Activated T-helper 1 cell treated with anti-CD3 and anti-CD28 coated beads, Interleukin-12 subunit alpha, Interleukin-12 subunit beta, Interleukin-2, Interleukin-4 antibody, amounts not matched to agents 30 ng/mL and 10 ng/mL and 1 ng/mL, durations not matched to agents 14 hours and 24 hours and 36 hours (primary cell): ENCODE measurements at regions not wholly inside any gene's neighbourhood (a gene's known extent, or its start where the extent isn't known, plus 50 kb on each side); places are given as distances from the start of the nearest gene placed in this dataset.
"Not testable (repeated sequence)": the region's sequence is repeated elsewhere in the genome, so short reads cannot be mapped to it uniquely, and the experiment has no call there.

Source experiments
- DNase-seq: peaks from one replicate; pipeline ENCODE4 v3.0.0; 2021; ENCODE audit warnings: low spot score
- H3K27ac Mint-ChIP-seq: one replicate; pipeline ENCODE4 v1.8.0; 2021; ENCODE audit warnings: mild to moderate bottlenecking, mixed read lengths
- H3K27me3 Mint-ChIP-seq: one replicate; pipeline ENCODE4 v1.8.0; 2022; ENCODE audit warnings: mild to moderate bottlenecking, moderate library complexity, mixed read lengths; ENCODE audit not compliant: insufficient read depth
- H3K36me3 Mint-ChIP-seq: one replicate; pipeline ENCODE4 v1.8.0; 2021; ENCODE audit warnings: low read depth, mixed read lengths
- H3K4me1 Mint-ChIP-seq: one replicate; pipeline ENCODE4 v1.8.0; 2021; ENCODE audit warnings: low read depth, mixed read lengths
- H3K4me3 Mint-ChIP-seq: one replicate; pipeline ENCODE4 v1.8.0; 2021; ENCODE audit warnings: mild to moderate bottlenecking, moderate library complexity, mixed read lengths
- H3K9me3 Mint-ChIP-seq: one replicate; pipeline ENCODE4 v1.8.0; 2021; ENCODE audit warnings: mixed read lengths
- intact Hi-C: fragments of 100-400 bp; cut with micrococcal nuclease; formaldehyde crosslinking; loops from one replicate; pipeline ENCODE4 v1.15.1; 2024

DNA sequence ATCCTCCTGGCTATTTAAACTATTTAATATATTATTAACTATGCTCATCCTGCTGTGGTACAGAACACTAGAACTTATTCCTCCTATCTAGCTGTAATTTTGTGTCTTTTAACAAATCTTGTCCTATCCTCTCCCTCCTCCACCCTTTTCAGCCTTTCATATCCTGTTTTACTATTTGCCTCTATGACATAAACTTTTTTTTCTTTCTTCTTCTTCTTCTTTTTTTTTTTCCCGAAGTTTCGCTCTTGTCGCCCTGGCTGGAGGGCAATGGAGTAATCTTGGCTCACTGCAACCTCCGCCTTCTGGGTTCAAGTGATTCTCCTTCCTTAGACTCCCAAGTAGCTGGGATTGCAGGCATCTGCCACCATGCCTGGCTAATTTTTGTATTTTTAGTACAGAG is 201.5 kb downstream of the LPIN1 start:
- H3K4me3 Mint-ChIP-seq: no peak overlapping the region
- no peak for DNase-seq
- no peaks in the 10 kb centered on the region for H3K36me3 Mint-ChIP-seq
- H3K9me3 Mint-ChIP-seq: peaks cover 3% of the 10 kb centered on the region
- no peak overlapping the region for H3K27ac Mint-ChIP-seq
- H3K27me3 Mint-ChIP-seq: peaks cover 2% of the 10 kb centered on the region
- intact Hi-C loops: loop anchor here (5.0 kb wide), 2 partner anchors 59 to 121 kb away; no protein-coding TSS in a partner anchor
- H3K4me1 Mint-ChIP-seq: peaks cover 16% of the 10 kb centered on the region

DNA sequence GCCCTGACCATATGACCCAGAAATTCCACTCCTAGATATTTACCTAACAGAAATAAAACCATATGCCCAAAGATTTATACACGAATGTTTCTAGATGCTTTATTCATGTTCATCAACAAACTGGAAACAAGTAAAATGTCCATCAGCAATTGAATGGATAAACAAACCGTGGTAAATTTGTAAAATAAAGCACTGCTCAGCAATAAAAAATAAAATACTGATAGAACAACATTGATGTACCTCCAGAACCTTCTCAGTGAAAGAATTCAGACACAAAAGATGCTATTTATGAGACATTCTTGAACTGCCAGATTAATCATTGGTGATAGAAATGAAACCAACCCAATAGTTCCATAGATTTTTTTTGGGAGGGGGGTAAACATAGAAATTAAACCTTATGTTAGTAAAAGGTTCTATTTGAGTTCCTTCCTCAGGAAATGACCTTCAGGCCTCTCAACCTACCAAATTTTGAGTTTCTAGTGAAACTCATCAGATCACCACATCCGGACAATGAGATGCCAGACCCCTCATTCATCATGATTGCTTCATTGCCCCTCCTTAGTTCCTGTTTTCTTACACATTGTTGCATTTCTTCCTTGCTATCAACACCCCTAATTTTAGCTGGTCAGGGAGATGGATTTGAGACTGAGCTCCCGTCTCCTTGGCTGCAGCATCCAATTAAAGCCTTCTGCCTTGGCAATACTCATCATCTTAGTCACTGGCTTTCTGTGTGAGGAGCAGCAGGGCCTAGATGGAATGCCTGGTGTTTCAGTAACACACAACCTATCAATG is 203.5 kb downstream of the LPIN1 start:
- Mint-ChIP-seq H3K27me3 (peaks cover 4% of the 10 kb centered on the region), H3K4me1 (peaks cover 11% of the 10 kb centered on the region), H3K27ac (no peak overlapping the region), H3K9me3 (peaks cover 3% of the 10 kb centered on the region), H3K4me3 (no peak overlapping the region), H3K36me3 (no peaks in the 10 kb centered on the region)
- intact Hi-C loops: loop anchor here (5.0 kb wide), 2 partner anchors 57 to 123 kb away; no protein-coding TSS in a partner anchor
- no peak for DNase-seq

DNA sequence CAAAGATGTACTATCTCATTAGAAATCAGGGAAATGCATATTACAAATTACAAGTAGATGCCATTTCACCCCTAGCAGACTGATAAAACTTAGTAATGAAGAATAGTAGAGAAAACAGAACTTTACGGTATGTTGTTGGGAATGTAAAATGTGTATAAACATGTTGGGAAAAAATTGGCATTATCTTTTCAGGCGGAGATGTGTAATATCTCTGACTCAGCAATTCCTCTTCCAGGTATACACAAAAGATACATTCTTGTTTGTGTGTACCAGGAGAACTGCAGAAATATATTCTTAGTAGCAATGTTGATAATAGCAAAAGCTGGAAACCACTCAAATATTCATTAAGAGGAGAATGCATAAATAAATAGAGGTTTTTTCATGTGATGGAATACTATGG is 204.5 kb downstream of the LPIN1 start:
- H3K4me1 Mint-ChIP-seq: peaks cover 1% of the 10 kb centered on the region
- peaks cover 3% of the 10 kb centered on the region for H3K9me3 Mint-ChIP-seq
- no peaks in the 10 kb centered on the region for H3K36me3 Mint-ChIP-seq
- intact Hi-C loops: no loop called here
- H3K27ac Mint-ChIP-seq: no peak overlapping the region
- H3K27me3 Mint-ChIP-seq: peaks cover 4% of the 10 kb centered on the region
- no peak overlapping the region for H3K4me3 Mint-ChIP-seq
- no peak for DNase-seq

DNA sequence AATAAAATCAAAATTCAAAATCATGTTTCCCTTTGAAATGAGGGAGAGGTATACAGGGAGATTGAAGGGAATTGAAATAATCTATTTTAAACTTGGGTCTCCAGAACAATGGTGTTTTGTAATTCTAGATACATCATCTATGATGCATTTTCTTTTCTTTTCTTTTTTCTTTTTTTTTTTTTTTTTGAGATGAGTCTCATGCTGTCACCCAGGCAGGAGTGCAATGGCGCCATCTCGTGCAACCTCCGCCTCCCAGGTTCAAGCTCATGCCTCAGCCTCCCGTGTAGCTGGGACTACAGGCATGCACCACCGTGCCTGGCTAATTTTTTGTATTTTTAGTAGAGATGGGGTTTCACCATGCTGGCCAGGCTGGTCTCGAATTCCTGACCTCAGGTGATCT is 205.1 kb downstream of the LPIN1 start:
- DNase-seq, H3K9me3 Mint-ChIP-seq, H3K4me3 Mint-ChIP-seq, H3K27me3 Mint-ChIP-seq, H3K27ac Mint-ChIP-seq, H3K36me3 Mint-ChIP-seq, intact Hi-C loops, H3K4me1 Mint-ChIP-seq: not testable (repeated sequence)

DNA sequence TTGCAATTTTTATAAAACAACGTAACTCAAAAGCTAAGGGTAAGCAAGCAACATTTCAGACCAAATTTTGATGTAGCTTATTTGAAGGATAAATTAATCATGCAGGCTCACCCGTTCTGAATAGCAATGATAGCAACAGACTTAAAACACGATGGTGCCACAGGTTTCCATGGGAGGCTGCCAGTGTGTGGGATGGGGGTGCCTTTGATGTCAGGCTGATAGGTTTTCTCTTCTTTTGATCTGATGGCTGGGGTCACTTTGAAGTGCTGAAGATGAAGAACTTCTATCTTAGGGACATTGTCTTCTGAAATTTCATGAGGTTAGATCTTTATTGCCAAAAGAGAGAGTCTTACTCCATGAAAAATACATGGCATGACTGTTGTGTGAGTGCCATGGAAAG is 206.8 kb downstream of the LPIN1 start:
- H3K4me1 Mint-ChIP-seq: no peaks in the 10 kb centered on the region
- H3K9me3 Mint-ChIP-seq: no peaks in the 10 kb centered on the region
- no peak overlapping the region for H3K27ac Mint-ChIP-seq
- intact Hi-C loops: no loop called here
- no peak for DNase-seq
- H3K27me3 Mint-ChIP-seq: peaks cover 10% of the 10 kb centered on the region
- H3K4me3 Mint-ChIP-seq: no peak overlapping the region
- H3K36me3 Mint-ChIP-seq: no peaks in the 10 kb centered on the region

DNA sequence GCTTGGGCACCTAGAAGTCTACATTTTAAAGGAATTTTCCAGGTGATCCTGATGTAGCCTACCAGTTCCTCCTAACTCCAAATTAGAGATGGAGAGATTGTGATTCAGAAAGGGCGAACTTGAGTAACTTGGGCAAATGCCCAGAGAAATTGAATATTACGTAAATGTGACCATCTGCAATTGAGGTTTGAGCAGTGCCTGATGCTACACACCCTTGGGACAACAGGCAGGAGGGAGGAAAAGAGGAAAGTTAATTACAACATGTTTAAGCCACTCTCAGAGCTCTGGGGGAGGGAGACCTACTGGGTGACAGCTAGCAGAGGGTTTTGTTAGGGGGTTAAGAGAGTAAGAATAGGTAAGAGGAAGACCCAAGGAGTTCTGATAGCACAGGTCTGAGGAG is 208.9 kb downstream of the LPIN1 start:
- Mint-ChIP-seq H3K9me3 (no peaks in the 10 kb centered on the region), H3K36me3 (no peaks in the 10 kb centered on the region), H3K27ac (no peak overlapping the region), H3K27me3 (peaks cover 14% of the 10 kb centered on the region), H3K4me1 (no peaks in the 10 kb centered on the region), H3K4me3 (no peak overlapping the region)
- intact Hi-C loops: no loop called here
- DNase-seq: no peak

DNA sequence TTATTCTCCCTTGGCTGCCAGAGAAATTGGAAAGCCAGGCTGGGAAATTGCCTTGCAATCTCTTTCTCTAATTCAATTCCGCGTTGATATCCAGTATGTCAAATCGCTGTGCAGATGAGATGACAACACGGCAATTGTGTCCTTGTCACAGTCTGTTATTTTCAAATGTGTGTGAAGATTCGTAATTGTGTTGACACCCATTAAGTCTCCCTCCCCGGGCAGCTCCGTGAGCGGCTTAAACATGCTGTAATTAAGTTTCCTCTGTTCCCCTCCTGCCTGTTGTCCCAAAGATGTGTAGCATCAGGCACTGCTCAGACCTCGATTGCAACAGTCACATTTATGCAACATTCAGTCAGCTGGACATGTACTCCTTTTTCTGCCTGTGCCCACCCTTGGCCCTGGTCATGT is 209.5 kb downstream of the LPIN1 start:
- Mint-ChIP-seq H3K27me3 (peaks cover 14% of the 10 kb centered on the region), H3K27ac (no peak overlapping the region), H3K9me3 (no peaks in the 10 kb centered on the region), H3K4me3 (no peak overlapping the region), H3K4me1 (no peaks in the 10 kb centered on the region), H3K36me3 (no peaks in the 10 kb centered on the region)
- intact Hi-C loops: no loop called here
- no peak for DNase-seq

DNA sequence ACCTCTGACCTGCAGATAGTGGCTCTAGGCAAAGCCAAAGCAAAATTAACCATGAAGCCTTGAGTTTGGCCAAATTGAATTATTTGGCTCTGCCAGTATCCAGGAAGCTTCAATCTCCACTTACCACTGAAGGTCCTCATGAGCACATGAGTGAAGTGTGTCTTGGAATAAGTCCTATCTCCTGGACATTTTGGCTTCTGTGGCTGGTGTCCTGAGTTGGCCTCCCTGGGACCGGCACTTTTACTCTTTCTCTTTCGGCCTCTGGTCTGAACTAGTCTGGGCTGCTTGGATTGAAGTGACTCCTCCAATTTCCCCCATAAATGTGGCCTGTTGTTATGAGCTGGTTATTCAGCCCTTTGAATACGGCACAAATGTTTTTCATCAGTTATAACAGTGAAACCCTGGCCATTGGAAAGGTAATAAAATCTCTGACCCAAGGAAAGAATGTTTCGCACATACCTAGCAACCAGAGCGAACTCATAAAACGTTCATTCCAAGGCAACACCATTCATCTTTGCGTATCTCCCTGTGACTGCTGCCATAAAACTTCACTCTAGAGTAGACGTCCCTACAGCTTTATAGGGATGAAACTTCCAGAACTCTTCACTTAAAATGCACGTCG is 216.4 kb downstream of the LPIN1 start:
- intact Hi-C loops: no loop called here
- no peaks in the 10 kb centered on the region for H3K36me3 Mint-ChIP-seq
- H3K27me3 Mint-ChIP-seq: peaks cover 6% of the 10 kb centered on the region
- no peak overlapping the region for H3K4me3 Mint-ChIP-seq
- no peak for DNase-seq
- H3K27ac Mint-ChIP-seq: no peak overlapping the region
- no peaks in the 10 kb centered on the region for H3K4me1 Mint-ChIP-seq
- H3K9me3 Mint-ChIP-seq: no peaks in the 10 kb centered on the region

DNA sequence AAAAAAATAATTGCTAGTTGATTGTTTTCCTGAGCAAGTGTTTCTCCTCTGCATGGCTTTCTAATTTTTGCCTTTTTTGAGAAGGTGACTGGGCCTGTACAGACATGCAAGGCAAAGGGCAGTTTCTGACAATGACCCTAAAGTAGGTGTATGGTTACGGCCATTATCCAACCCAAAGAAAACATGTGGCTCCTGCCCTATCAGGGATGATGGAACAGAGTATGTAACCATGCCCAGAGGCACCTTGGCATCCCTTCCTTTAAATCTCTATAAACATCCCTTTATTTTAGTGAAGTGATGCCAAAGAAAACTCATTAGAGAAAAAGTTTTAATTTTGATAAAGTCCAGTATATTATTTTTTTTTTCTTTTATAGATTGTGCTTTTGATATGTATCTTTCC is 217.5 kb downstream of the LPIN1 start:
- DNase-seq: no peak
- Mint-ChIP-seq H3K27ac (no peak overlapping the region), H3K9me3 (no peaks in the 10 kb centered on the region), H3K36me3 (no peaks in the 10 kb centered on the region), H3K27me3 (peaks cover 4% of the 10 kb centered on the region), H3K4me3 (no peak overlapping the region), H3K4me1 (no peaks in the 10 kb centered on the region)
- intact Hi-C loops: no loop called here

DNA sequence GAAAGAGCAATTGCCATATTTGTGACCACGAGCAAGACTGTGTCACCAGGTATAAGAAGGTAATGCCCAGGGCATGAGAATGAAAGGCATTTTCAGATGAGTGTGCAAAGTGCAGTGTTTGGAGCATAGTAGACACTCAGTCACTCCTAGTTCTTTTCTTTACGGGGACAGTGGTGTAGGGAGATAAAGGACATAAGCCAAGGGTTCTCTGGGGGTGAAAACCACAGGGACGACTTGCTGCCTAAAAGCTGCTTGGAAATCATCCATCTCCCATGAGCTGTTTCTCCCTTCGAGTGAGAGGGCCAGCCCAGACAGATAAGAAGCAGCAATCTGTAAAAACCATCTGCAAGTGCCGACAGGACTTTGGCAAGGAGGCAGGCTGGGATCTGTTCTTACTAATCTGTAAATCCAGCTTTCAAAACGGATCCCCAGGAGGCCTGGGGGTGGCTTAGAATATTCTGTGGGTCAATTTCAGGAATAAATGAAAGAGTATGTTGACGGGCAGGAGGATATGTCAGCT is 221.6 kb downstream of the LPIN1 start:
- no peak overlapping the region for H3K4me3 Mint-ChIP-seq
- no peaks in the 10 kb centered on the region for H3K36me3 Mint-ChIP-seq
- no peaks in the 10 kb centered on the region for H3K4me1 Mint-ChIP-seq
- H3K27me3 Mint-ChIP-seq: peaks cover 15% of the 10 kb centered on the region
- DNase-seq: no peak
- intact Hi-C loops: no loop called here
- no peak overlapping the region for H3K27ac Mint-ChIP-seq
- H3K9me3 Mint-ChIP-seq: peaks cover 4% of the 10 kb centered on the region

DNA sequence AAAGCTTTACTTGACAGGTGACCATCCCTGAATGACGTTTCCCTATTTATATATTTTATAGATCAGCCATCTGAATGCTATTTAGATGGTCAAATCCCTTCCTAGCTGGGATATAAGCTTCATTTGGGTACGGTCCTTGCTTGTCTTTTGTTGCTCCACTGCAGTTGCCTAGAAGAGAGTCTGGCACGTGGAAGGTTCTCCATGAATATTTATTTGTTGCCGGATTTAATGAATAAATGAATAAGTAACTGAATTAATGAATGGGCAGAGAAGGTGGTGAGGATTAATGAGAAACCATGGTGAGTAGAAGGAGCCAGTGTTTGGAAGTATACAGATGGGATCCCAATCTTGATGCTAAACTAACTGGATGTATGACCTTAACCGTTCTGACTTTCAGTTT is 222.1 kb downstream of the LPIN1 start:
- Mint-ChIP-seq H3K9me3 (peaks cover 6% of the 10 kb centered on the region), H3K36me3 (peaks cover under 1% of the 10 kb centered on the region)
- intact Hi-C loops: no loop called here

DNA sequence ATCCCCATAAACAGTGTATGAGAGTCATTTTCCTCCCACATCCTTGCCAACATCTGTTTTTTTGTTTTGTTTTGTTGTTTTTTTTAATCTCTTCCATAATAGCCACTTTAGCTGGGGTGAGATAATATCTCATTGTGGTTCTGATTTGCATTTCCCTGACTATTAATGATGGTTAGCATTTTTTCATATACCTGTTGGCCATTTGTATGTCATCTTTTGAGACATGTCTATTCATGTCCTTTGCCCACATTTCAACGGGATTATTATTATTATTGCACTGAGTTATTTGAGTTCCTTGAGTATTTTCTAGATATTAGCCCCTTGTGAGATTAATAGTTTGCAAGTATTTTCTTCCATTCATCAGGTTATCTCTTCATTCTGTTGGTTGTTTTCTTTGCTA is 223.3 kb downstream of the LPIN1 start:
- Mint-ChIP-seq H3K9me3 (peaks cover 10% of the 10 kb centered on the region), H3K4me3 (no peak overlapping the region), H3K27me3 (peaks cover 13% of the 10 kb centered on the region), H3K4me1 (no peaks in the 10 kb centered on the region), H3K36me3 (peaks cover 2% of the 10 kb centered on the region), H3K27ac (no peak overlapping the region)
- intact Hi-C loops: no loop called here
- DNase-seq: no peak

More for the DNA sequence above, 222.1 kb downstream of the LPIN1 start:
- Mint-ChIP-seq H3K27me3 (peaks cover 15% of the 10 kb centered on the region), H3K27ac (no peak overlapping the region), H3K4me3 (no peak overlapping the region), H3K4me1 (no peaks in the 10 kb centered on the region)
- DNase-seq: no peak

DNA sequence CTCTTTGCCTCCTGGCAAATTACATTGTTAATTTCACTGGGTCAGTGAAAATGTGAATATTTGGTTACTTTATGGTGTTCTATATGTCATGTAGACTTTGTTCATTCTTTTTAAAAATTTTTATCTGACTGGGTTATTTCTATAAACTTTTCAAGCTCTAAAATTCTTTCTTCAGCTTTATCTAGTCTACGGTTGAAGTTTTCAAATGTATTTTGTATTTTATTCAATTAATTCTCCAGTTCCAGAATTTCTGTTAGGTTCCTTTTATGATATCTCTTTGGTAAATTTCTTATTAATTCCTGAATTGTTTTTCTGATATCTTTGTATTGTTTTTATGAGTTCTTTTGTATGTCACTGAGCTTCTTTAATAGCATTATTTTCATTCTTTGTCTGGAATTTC is 228.1 kb downstream of the LPIN1 start:
- intact Hi-C loops: no loop called here
- DNase-seq: no peak
- peaks cover 16% of the 10 kb centered on the region for H3K27me3 Mint-ChIP-seq
- H3K36me3 Mint-ChIP-seq: peaks cover 2% of the 10 kb centered on the region
- H3K27ac Mint-ChIP-seq: no peak overlapping the region
- peaks cover 25% of the 10 kb centered on the region for H3K9me3 Mint-ChIP-seq
- H3K4me3 Mint-ChIP-seq: no peak overlapping the region
- no peaks in the 10 kb centered on the region for H3K4me1 Mint-ChIP-seq
